ENCODE measurements at regions not wholly inside any gene's neighbourhood (a gene's known extent, or its start where the extent isn't known, plus 50 kb on each side); places are given as distances from the start of the nearest gene placed in this dataset.

DNA sequence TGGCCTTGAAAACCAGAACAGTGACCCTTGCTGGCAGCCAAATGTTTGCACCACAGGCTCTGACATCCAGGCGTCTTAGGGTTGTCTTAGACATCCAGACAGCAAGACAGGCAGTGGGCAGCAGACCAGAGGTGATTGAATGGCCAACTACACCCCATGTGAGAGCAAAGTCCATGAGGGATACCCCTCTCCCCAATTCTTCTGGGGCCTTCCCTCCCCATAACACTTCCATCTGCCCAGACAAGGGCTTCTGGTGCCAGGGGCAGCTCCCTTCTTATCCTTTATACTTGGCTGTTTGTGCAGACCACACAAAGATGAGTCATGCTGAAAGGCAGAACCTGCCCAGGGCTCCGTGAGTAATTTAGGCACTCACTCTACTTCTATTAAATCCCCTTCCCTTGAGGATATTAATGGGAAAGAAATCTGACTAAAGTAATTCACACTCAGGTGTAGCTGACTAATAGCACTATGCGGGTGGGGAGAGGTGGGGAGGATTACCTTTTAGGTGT is 257.9 kb downstream of the UACA start:
- DNase-seq (ENCODE audit: low read depth): no peak

DNA sequence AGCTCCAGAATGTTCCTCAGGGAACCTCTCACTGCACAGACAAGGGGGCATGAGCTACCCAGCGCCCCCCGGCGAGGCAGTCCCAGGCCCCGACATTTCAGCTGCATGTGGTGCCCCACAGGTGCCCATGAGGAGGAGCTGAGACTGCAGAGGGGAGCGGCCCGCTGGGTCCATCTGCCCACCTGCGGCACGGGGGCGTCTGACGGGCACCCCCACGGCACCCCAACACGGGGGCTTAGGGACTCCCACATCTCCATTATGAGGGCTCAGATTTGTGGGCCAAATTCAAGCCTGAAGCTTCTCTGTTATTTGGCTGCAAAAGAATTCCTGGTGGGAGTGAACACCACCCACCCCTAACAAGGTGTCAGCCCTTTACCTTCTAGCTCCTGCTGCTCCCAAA is 258.4 kb downstream of the UACA start:
- no peak for DNase-seq (ENCODE audit: low read depth)

- DNase-seq (ENCODE audit: low read depth): peak; percentile 79
Measured at GRCh38 chr15:70504299-70504951, 258.9 kb downstream of the UACA start.

DNA sequence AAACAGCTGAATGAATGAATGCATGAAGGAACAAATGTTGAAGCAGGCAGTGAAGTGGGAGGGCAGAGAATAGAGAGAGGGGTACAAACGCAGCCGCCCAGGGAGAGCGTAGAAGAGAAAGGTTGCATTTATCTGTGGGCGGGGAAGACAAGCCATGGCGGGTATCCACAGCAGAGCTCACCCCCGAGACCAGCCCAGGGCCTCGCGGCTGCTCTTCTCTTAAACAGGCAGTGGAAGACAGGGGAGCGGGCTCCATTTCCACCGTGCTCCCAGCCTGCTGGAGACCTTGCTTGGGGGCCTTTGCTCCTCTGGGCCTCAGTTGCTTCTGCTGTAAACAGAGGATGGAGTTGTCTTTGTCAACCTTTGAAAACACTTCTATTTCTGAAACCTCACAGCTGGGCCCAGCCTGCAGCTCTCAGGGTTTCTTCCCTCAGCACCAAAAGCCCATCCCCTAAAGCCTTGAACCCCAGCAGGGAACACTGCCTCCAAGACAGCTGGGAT is 259.5 kb downstream of the UACA start:
- no peak for DNase-seq (ENCODE audit: low read depth)

- no peak for DNase-seq (ENCODE audit: low read depth)
Measured at GRCh38 chr15:70503073-70503745, 260.1 kb downstream of the UACA start.

GRCh38 chr15:70502529-70502928 is 260.8 kb downstream of the UACA start:
- DNase-seq (ENCODE audit: low read depth): no peak

GRCh38 chr15:70501849-70502248 is 261.5 kb downstream of the UACA start:
- DNase-seq (ENCODE audit: low read depth): no peak

GRCh38 chr15:70501121-70501727 is 262.1 kb downstream of the UACA start:
- no peak for DNase-seq (ENCODE audit: low read depth)

DNA sequence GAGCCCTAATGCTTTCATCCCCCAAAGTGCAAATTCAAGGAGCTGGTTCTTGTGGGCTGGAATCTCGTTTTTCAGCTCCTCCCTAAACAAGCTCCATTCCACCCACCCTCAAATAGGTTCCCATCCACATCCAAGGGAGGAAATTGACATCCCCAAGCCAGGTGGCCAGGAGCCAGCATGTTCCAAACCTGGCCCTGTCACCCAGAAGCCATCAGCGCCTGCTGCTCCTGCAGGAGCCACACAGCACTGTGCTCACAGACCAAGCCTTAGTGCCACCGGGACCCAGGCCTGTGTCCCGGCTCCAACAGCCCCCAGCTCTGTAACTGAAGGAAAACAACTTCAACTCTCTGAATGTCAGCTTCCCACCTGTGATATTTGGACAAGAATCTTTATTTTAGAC is 263.6 kb downstream of the UACA start:
- DNase-seq (ENCODE audit: low read depth): no peak

DNA sequence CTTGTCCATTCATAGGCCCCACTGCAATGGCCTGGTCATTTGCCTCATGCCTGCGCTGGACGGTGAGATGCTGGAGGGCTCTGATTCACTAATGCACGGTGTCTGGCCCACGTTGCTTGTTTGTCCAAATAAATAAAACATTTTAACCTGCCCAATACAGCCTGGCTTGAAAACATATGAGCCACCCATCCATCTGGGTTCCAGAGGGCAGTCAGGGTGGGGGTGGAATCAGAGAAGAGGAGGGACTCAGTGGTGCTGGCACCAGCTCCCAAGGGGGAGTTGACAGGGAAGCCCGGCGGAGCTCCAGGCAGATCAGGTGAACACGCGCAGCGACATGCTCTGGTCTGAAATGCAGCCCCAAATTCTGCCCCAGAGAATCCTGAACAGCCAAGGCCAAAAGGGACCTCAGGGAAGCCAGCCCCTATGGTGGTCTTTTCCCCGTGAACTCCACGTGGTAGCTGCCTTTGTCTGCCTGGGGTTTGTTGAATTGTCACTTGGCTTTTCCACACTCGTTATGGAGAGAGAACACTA is 265.2 kb downstream of the UACA start:
- no peak for DNase-seq (ENCODE audit: low read depth)

- no peak for DNase-seq (ENCODE audit: low read depth)
Measured at GRCh38 chr15:70497661-70498060, 265.7 kb downstream of the UACA start.

DNA sequence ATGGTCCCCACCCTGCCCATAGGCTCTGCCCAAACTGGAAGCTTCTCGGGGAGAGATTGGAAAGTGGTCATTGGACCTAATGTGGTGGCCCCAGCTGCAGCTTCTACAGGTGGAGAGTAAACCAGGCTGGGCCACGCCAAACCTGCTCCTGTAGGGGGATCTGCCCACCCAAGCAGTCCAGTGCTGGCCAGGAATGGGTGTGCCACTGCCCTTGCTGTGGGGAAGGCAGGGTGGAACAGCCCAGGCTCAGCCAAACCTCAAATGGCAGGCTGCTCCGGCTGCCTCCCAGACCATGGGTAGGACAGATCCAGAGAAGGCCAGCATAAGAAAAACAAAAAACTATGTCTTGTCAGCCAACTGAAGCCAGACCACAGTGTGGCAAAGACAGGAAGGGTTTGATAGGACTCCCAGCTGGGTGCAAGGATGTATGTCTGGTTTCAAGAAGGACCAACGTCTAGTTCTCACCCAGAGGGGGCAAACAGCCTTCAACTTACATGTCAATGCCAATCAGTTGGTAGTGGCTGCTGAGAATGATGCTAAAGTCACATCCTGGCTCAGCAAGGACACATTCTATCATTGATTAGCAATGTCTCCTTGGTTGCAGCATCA is 267.3 kb downstream of the UACA start:
- no peak for DNase-seq (ENCODE audit: low read depth)

GRCh38 chr15:70494852-70495571 is 268.3 kb downstream of the UACA start:
- DNase-seq (ENCODE audit: low read depth): no peak

- no peak for DNase-seq (ENCODE audit: low read depth)
Measured at GRCh38 chr15:70494517-70494851, 268.9 kb downstream of the UACA start.

DNA sequence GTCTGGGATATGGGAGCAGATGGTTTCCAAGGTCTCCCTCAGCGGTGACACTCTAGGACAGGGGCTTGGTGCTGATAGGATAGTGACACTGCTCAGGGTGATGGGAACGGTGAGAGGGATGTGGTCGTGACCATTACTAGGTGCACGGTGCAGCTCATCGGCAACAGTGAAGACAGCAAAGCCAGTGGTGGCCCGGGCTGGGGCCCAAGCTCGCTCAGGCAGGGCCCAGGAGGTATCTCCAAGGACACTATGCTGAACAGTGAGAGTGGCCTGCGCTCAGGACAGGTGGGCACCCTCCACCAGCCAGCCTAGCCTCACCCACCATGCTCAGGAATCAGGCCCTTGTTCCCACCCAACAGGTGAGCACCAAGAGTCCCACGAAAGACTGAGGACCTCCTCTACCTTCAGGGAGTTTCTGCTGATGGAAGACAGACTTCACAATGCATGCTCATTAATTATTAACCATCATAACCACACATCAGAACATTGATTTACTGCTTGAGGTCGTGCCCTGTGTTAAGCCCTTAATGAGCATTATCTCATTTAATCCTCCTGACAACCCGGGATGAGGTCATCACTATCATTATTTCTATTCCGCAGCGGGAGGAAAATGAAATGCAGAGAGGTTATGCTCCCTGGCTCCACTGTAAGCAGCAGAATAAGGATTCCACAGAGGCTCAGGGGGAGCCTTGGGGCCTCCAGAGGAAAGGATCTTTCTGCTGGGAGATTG is 269.4 kb downstream of the UACA start:
- DNase-seq (ENCODE audit: low read depth): no peak

GRCh38 chr15:70493376-70493775 is 270.0 kb downstream of the UACA start:
- no peak for DNase-seq (ENCODE audit: low read depth)

DNA sequence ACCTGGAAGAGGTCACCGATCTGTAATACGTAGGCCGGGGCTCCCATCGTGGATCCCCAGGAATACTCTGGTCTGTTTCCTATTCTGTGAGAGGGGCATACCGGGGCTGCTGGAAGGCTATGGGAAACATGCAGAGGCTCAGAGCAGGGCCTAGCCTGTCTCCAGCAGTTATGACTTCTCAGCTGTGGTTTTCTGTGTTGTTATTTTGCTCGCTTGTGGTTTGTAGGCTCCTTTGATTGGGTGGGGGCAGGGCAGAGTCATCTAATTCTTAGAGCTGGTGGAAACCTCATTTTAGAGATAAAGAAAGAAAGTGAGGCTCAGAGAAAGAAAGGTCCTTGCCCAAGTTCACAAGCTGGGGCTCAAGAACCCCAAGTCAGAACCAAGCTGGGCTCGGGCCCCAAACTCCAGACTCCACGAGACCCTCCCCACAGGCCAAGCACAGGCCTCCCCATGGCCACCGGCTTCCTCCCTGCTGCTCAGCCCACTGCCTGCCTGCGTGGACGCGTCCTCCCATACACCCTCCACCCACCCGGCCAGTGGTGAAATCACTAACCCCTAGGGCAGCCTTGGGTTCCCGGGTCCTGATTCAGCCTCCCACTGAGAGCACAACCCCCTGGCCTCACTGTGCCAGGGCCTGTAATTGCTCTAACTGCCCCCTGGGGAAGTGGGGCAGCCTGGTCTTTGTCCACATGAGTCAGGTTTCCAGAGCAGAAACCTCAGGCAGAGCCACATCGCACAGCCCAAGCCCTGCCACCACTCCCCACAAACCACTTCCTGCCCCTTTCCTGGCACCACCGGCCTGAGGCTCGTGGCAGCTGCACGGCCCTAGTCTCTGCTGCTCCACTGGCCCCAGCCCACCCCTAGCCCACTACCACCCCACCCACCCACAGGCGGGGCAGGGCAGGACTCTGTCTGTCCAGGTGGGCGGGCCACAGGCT is 270.8 kb downstream of the UACA start:
- peak; percentile 91 for DNase-seq (ENCODE audit: low read depth)

- no peak for DNase-seq (ENCODE audit: low read depth)
Measured at GRCh38 chr15:70491641-70492040, 271.7 kb downstream of the UACA start.

- no peak for DNase-seq (ENCODE audit: low read depth)
Measured at GRCh38 chr15:70491201-70491621, 272.1 kb downstream of the UACA start.

DNA sequence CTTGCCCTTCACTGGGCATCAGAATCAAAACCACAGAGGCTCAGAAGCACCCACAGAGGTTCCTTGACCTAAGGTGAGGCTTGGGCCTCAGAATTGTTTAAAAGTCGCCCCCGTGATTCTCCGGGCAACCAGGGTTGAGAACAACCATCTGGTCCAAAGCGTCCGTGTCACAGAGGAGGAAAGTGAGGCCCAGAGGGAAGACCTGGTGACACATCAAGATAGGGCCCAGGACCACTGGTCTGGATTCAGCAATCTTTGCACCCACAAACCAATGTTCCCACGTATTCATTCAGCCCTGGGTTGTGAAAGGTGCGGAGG is 272.6 kb downstream of the UACA start:
- no peak for DNase-seq (ENCODE audit: low read depth)
